ENCODE measurements at regions not wholly inside any gene's neighbourhood (a gene's known extent, or its start where the extent isn't known, plus 50 kb on each side); places are given as distances from the start of the nearest gene placed in this dataset.
"Not testable (repeated sequence)": the region's sequence is repeated elsewhere in the genome, so short reads cannot be mapped to it uniquely, and the experiment has no call there.

DNA sequence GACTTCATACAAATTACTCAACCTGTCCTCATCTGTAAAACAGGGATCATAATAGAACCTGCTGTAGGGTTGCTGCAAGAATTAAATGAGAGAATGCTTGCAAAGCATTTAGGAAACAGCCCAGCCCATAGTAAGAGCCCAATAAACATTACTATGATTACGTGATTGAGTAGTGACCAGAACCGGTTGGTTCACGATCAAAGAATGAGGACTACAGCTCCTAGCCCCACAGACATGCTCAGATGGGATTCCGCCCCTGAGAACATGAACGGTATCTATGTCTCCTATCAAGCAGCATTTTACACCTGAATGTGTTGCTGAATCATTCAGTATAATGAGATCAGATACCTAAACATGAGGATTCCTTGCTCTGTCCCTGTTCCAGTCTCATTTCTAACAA lies 104.8 kb upstream of the ZNF648 start:
- DNase-seq (ENCODE audit: low spot score in 2 of 2) = no peak
- Histone ChIP-seq H3K4me1 (peaks cover 39% of the 10 kb centered on the region), H3K27ac (peak overlapping the region; percentile 61), H3K36me3 (no peaks in the 10 kb centered on the region), H3K9me3 (no peaks in the 10 kb centered on the region), H3K4me3 (no peak overlapping the region), H3K27me3 (no peaks in the 10 kb centered on the region)
- no peak for TF ChIP-seq EP300 (IDR thresholded peaks at IDR 0.05)
- TF ChIP-seq POLR2AphosphoS5 (IDR thresholded peaks at IDR 0.05) = no peak
- TF ChIP-seq, protein P1, sequence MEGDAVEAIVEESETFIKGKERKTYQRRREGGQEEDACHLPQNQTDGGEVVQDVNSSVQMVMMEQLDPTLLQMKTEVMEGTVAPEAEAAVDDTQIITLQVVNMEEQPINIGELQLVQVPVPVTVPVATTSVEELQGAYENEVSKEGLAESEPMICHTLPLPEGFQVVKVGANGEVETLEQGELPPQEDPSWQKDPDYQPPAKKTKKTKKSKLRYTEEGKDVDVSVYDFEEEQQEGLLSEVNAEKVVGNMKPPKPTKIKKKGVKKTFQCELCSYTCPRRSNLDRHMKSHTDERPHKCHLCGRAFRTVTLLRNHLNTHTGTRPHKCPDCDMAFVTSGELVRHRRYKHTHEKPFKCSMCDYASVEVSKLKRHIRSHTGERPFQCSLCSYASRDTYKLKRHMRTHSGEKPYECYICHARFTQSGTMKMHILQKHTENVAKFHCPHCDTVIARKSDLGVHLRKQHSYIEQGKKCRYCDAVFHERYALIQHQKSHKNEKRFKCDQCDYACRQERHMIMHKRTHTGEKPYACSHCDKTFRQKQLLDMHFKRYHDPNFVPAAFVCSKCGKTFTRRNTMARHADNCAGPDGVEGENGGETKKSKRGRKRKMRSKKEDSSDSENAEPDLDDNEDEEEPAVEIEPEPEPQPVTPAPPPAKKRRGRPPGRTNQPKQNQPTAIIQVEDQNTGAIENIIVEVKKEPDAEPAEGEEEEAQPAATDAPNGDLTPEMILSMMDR (IDR thresholded peaks at IDR 0.05) = no peak
- no peak for TF ChIP-seq POLR2A (IDR thresholded peaks at IDR 0.05)
- 59% methylated on average over 5 of the region's 5 CpGs for WGBS

- H3K9me3 ChIP-seq = peaks cover 7% of the 10 kb centered on the region
Observed at GRCh38 chr1:182164273-182164672, 102.8 kb upstream of the ZNF648 start.

GRCh38 chr1:182163821-182164223 lies 102.3 kb upstream of the ZNF648 start:
- 69% methylated on average over 5 of the region's 5 CpGs for WGBS
- H3K4me3 ChIP-seq = no peak overlapping the region
- peak overlapping the region; percentile 54 for H3K27ac ChIP-seq

More at GRCh38 chr1:182164273-182164672, 102.8 kb upstream of the ZNF648 start:
- Histone ChIP-seq H3K4me1 (peaks cover 38% of the 10 kb centered on the region), H3K27me3 (no peaks in the 10 kb centered on the region), H3K36me3 (no peaks in the 10 kb centered on the region), H3K4me3 (no peak overlapping the region), H3K27ac (peak overlapping the region; percentile 54)
- TF ChIP-seq POLR2A (IDR thresholded peaks at IDR 0.05) (no peak), POLR2AphosphoS5 (IDR thresholded peaks at IDR 0.05) (no peak)
- TF ChIP-seq, protein P1 (IDR thresholded peaks at IDR 0.05) = no peak
- DNase-seq (ENCODE audit: low spot score in 2 of 2) = no peak
- 67% methylated on average over 2 of the region's 2 CpGs for WGBS

DNA sequence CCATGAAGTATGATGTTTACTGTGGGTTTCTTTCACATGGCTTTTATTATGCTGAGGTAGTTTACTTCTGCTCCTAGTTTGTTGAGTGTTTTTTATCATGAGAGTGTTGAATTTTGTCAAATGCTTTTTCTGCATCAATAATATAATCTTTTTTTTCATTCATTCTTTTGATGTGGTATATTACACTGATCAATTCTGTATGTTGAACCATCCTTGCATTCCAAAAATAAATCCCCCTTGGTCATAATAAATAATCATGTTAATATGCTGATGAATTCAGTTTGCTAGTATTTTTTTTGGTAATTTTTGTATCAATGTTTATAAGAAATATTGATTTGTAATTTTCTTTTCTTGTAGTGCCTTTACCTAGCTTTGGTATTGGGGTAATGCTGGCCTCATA lies 97.9 kb upstream of the ZNF648 start:
- Histone ChIP-seq H3K4me3 (no peak overlapping the region), H3K4me1 (peaks cover 11% of the 10 kb centered on the region), H3K9me3 (peaks cover 15% of the 10 kb centered on the region), H3K27ac (no peak overlapping the region), H3K36me3 (no peaks in the 10 kb centered on the region), H3K27me3 (no peaks in the 10 kb centered on the region)
- TF ChIP-seq POLR2AphosphoS5 (IDR thresholded peaks at IDR 0.05) = no peak
- TF ChIP-seq EP300 (IDR thresholded peaks at IDR 0.05) = no peak
- TF ChIP-seq POLR2A (IDR thresholded peaks at IDR 0.05) = no peak
- TF ChIP-seq, protein P1 (IDR thresholded peaks at IDR 0.05) = no peak
- no peak for DNase-seq (ENCODE audit: low spot score in 2 of 2)

More at GRCh38 chr1:182163821-182164223, 102.3 kb upstream of the ZNF648 start:
- H3K4me1 ChIP-seq = peaks cover 38% of the 10 kb centered on the region
- peak; percentile 83 to 84 for DNase-seq (ENCODE audit: low spot score in 2 of 2)
- TF ChIP-seq POLR2AphosphoS5 (IDR thresholded peaks at IDR 0.05) (peak in 1 of 3 donors; percentile 30), POLR2A (IDR thresholded peaks at IDR 0.05) (no peak), EP300 (IDR thresholded peaks at IDR 0.05) (no peak)
- TF ChIP-seq, protein P1 (IDR thresholded peaks at IDR 0.05) = no peak
- H3K27me3 ChIP-seq = no peaks in the 10 kb centered on the region
- H3K36me3 ChIP-seq = no peaks in the 10 kb centered on the region
- H3K9me3 ChIP-seq = peaks cover 11% of the 10 kb centered on the region

DNA sequence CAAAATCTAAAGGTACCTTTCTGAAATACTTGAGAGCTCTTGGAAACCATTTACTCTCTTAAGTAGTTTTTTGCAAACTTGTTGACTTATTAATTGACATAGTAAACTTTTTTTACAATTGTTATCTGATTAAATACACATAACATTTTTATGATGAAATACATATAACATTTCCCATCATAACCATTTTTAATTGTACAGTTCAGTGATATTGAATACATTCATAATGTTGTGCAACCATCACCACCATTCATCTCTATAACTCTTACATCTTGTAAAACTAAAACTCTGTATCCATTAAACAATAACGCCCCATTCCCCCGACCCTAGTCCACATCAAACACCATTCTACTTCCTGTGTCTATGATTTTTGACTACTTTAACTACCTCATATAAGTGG lies 95.7 kb upstream of the ZNF648 start:
- Histone ChIP-seq H3K27me3 (no peaks in the 10 kb centered on the region), H3K27ac (no peak overlapping the region), H3K4me3 (no peak overlapping the region), H3K4me1 (no peaks in the 10 kb centered on the region), H3K36me3 (no peaks in the 10 kb centered on the region), H3K9me3 (peaks cover 15% of the 10 kb centered on the region)
- WGBS = 87% methylated on average over 2 of the region's 2 CpGs
- DNase-seq (ENCODE audit: low spot score in 2 of 2) = no peak
- TF ChIP-seq EP300 (IDR thresholded peaks at IDR 0.05) (no peak), POLR2AphosphoS5 (IDR thresholded peaks at IDR 0.05) (no peak), POLR2A (IDR thresholded peaks at IDR 0.05) (no peak)
- TF ChIP-seq, protein P1 (IDR thresholded peaks at IDR 0.05) = no peak

DNA sequence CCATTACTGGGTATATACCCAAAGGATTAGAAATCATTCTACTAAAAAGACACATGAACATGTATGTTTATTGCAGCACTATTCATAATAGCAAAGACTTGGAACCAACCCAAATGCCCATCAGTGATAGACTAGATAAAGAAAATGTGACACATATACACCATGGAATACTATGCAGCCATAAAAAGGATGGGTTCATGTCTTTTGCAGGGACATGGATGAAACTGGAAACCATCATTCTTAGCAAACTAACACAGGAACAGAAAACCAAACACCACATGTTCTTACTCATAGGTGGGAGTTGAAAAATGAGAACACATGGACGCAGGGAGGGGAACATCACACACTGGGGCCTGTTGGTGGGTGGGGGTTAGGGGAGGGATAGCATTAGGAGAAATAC lies 92.9 kb upstream of the ZNF648 start:
- not testable (repeated sequence) for H3K27ac ChIP-seq; H3K36me3 ChIP-seq; DNase-seq (ENCODE audit: low spot score in 2 of 2); H3K27me3 ChIP-seq; H3K4me3 ChIP-seq; H3K4me1 ChIP-seq; H3K9me3 ChIP-seq
- 97% methylated on average over 1 of the region's 1 CpG for WGBS
